GM18508 (cell line): ENCODE measurements at regions not wholly inside any gene's neighbourhood (a gene's known extent, or its start where the extent isn't known, plus 50 kb on each side); places are given as distances from the start of the nearest gene placed in this dataset.
"Not testable (repeated sequence)": the region's sequence is repeated elsewhere in the genome, so short reads cannot be mapped to it uniquely, and the experiment has no call there.

Experiments used
- ATAC-seq: cut with Tn5 transposase; IDR thresholded peaks from one replicate; pipeline ENCODE4 v1.9.1; 2021; ENCODE audit warnings: moderate number of reproducible peaks; ENCODE audit not compliant: insufficient read depth, unreplicated experiment

- ATAC-seq = not testable (repeated sequence)
These were observed 157.2 kb upstream of the ZNF337 start for GRCh38 chr20:25853718-25854388.

GRCh38 chr20:25852968-25853717 is 156.5 kb upstream of the ZNF337 start:
- not testable (repeated sequence) for ATAC-seq

- ATAC-seq = not testable (repeated sequence)
These were observed 153.5 kb upstream of the ZNF337 start for GRCh38 chr20:25850133-25850532.

DNA sequence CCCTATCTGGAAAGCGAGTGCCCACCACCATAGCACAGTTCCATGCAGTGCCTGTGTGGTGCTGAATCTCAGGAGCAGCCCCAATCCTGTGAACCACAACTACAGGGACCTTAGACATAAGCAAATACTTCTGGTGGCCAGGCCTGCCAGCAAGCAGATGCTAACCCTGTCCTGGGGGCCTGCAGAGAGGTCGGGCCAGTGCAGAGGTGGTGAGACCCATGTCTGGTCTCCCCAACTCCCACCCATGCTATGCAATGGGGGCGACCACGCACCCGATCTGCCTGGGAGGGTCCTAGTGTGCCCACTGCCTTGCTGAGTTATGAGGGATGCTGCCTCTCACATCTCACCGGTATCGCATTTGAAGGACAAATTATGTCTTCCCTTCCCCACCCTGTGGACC is 151.6 kb upstream of the ZNF337 start:
- ATAC-seq = no peak

DNA sequence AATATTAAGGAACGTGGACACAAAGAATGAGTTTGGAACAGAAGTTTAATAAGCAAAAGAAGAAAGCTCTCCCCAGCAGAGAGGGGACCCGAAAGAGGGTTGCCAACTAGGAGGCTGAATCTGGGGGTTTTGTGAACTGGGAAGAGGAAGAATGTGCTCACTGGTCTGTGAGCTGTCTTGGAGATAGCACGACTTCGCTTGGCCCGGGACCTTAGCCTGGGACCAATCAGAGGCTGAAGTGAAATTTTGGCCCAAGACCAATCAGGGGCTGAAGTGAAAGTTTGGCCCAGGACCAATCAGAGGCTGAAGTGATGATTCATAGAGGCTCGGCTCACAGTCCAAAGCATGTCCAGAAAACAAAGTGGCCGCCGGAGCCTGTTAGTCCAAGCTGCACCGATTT is 148.0 kb upstream of the ZNF337 start:
- ATAC-seq = not testable (repeated sequence)

- not testable (repeated sequence) for ATAC-seq
These were observed 116.9 kb upstream of the ZNF337 start for GRCh38 chr20:25813511-25813910.

DNA sequence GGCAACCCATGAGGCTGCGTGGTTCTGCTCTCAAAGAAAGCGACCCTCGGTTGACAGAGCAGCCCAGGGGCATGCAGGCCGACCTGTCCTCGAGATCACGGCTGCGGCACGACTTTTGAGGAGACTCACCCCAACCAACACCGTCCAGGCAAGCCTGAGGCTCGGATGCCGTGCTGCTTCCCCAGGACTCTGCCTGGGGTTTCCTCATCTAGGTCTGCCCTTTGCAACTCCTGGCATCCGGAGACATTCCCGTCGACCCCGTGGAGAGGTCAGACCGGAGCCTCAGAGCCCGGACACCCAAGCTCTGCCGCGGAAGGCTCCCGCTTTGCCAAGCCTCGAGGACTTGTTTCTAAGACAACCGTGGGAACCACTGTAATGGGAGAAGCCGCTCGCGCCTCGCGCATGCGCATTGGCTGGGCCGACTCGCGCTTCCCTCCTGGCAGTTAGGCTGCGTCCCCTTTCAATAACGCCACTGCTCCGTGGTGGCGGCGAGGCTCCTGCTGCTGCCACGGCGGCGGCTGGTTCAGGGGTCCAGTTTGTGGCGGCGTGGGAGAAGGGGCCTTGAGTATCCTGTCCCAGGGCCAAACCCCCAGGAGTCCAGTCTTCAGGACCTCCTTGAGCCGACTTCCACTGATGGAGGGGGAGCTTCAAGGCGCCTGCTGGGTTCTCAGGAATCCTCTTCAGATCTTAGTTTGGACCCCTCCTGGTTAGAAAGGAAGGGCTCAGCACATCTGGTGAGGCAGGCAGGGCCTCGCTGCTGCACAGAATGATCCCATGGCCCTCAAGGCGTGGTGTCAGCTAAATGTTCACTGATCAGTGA is 101.7 kb upstream of the ZNF337 start:
- ATAC-seq = not testable (repeated sequence)

GRCh38 chr20:25797062-25797461 is 100.4 kb upstream of the ZNF337 start:
- ATAC-seq = not testable (repeated sequence)

GRCh38 chr20:25777241-25777640 is 80.6 kb upstream of the ZNF337 start:
- ATAC-seq = not testable (repeated sequence)

DNA sequence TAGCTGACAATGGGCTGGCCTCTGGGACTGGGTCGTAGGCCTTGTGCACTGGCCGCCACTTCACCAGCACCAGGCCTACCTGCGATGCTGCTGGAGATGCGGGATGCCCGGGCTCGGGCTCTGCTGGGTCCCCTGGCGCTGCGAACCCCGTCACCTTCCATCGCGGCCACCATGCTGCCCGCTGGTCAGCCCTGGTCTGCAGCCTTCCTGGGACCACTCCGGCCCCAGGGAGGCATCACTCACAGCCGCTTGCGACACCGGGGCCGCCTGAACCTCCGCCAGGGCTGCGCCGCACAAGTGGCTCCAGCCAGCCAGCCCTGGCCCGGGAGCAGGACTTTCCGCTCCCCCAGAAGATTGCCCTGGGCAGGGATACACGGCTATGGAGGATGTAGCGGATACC is 78.1 kb upstream of the ZNF337 start:
- not testable (repeated sequence) for ATAC-seq

- ATAC-seq = not testable (repeated sequence)
These were observed 77.5 kb upstream of the ZNF337 start for GRCh38 chr20:25774203-25774602.

DNA sequence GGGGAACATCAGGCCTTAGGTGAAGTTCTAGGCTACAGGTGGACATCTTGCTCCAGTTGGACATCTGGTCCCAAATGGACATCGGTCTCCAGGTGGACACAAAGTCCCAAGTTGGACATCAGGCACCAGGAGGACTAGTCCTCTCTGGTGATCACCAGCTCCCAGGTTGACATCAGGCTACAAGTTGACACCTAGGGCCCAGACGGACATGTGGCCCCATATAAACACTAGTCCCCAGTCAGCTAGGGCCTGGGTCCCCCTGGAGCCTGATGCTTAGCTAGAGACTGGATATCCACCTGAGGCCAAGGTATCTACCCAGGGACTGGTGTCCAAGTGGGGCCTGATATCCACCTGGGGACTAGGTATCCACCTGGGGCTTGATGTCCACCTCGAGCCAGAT is 75.8 kb upstream of the ZNF337 start:
- not testable (repeated sequence) for ATAC-seq

DNA sequence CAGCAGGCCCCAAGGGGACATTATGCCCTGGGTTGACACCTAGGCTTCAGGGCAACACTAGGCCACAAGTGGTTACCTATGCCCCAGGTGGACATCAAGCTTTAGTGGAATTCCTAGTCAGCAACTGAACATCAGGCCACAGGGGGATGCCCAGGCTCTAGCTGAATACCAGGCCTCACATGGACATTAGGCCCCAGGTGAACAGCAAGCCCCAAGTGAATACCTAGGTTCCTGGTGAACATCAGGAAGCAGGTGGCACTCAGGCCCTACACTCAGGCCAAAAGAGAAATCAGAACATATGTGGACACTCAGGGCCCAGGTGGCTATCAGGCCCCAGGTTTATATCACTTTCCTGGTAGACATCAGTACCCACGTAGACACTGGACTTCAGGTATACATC is 75.2 kb upstream of the ZNF337 start:
- ATAC-seq = not testable (repeated sequence)

DNA sequence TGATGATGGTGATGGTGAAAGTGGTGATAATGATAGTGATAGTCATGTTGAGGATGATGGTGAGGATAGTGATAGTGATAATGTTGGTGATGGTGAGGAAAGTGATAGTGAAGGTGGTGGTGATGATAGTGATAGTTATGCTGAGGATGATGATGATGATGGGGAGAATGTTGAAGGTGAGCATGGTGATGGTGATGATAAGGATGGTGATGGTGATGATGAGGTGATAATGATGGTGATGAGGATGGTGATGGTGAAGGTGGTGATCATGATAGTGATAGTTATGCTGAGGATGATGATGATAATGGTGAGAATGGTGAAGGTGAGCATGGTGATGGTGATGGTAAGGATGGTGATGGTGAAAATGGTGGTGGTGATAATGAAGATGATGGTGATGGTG is 64.9 kb upstream of the ZNF337 start:
- no peak for ATAC-seq

- ATAC-seq = not testable (repeated sequence)
These were observed 64.4 kb upstream of the ZNF337 start for GRCh38 chr20:25761046-25761445.

GRCh38 chr20:25750765-25751696 is 54.4 kb upstream of the ZNF337 start:
- no peak for ATAC-seq

DNA sequence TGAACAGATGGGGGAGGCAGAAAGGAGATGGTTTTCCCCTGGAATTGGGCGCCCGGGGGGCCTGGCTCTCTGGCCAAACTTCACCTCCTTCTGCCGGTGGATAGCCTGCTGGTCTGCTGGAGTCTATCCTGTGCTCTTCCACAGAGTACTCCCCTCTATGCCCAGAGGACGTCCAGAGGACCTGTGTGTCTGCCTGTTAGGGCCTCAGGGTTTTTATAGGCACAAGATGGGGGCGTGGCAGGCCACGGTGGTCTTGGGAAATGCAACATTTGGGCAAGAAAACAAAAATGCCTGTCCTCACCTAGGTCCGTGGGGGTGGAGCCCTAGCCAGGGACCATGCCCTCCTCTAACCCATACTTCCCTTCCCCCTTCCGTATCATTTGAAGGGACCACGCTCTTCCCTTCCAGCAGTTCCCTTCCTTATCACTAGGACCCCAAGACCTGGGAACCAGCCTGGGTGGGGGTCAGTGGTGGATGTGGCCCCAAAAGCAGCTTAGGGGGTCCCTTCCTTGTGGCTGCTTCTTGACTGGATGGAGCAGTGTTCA is 53.6 kb upstream of the ZNF337 start:
- no peak for ATAC-seq

DNA sequence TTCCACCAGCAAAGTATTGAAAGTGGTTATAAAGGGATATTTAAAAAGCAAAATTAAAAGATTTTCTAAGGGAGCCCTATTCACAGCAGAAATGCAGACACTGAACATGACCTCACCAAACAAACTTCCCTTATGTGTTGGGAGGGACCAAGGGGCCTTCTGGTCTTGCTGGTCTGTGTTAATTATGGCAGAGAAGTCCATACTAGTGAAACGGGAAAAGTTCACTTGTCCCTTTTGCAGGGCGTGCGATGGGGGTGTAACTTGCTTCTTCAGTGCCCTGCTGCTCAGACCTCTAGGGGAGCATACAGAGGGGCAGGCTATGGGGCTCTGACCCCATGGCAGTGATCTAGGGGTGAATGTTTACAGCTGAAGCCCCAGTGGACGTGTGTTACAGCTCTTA is 53.0 kb upstream of the ZNF337 start:
- ATAC-seq = no peak
